NB4 (cell line): ENCODE measurements at regions not wholly inside any gene's neighbourhood (a gene's known extent, or its start where the extent isn't known, plus 50 kb on each side); places are given as distances from the start of the nearest gene placed in this dataset.

ENCODE experiments used
- CTCF ChIP-seq: IDR thresholded peaks from one replicate; pipeline ENCODE4 v1.5.1; 2012; ENCODE audit warnings: low read depth, low read length
- MAX ChIP-seq: IDR thresholded peaks from 2 replicates; pipeline ENCODE4 v1.6.1; 2011; ENCODE audit warnings: low read depth, low read length
- MYC ChIP-seq: IDR thresholded peaks from 2 replicates; pipeline ENCODE4 v1.6.1; 2011; ENCODE audit warnings: low read depth, low read length
- POLR2A ChIP-seq: IDR thresholded peaks from 2 replicates; pipeline ENCODE4 v1.6.1; 2011; ENCODE audit warnings: mild to moderate bottlenecking; ENCODE audit not compliant: insufficient read length; ENCODE audit errors: extremely low read depth

GRCh38 chr3:22401499-22401898 is 650.5 kb upstream of the ZNF385D start:
- TF ChIP-seq CTCF = no peak
- no peak for TF ChIP-seq MAX
- no peak for TF ChIP-seq POLR2A
- no peak for TF ChIP-seq MYC
